ENCODE measurements at regions not wholly inside any gene's neighbourhood (a gene's known extent, or its start where the extent isn't known, plus 50 kb on each side); places are given as distances from the start of the nearest gene placed in this dataset.

- in situ Hi-C loops (cut with MboI; ENCODE audit: low pct_unique_long_range_greater_than_20kb, low sequenced_read_pairs, unreplicated experiment): no loop called here
- DNase-seq (ENCODE audit: low spot score): no peak
- TF ChIP-seq, protein P1, sequence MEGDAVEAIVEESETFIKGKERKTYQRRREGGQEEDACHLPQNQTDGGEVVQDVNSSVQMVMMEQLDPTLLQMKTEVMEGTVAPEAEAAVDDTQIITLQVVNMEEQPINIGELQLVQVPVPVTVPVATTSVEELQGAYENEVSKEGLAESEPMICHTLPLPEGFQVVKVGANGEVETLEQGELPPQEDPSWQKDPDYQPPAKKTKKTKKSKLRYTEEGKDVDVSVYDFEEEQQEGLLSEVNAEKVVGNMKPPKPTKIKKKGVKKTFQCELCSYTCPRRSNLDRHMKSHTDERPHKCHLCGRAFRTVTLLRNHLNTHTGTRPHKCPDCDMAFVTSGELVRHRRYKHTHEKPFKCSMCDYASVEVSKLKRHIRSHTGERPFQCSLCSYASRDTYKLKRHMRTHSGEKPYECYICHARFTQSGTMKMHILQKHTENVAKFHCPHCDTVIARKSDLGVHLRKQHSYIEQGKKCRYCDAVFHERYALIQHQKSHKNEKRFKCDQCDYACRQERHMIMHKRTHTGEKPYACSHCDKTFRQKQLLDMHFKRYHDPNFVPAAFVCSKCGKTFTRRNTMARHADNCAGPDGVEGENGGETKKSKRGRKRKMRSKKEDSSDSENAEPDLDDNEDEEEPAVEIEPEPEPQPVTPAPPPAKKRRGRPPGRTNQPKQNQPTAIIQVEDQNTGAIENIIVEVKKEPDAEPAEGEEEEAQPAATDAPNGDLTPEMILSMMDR (IDR thresholded peaks at IDR 0.05; ENCODE audit: extremely low read depth, insufficient read depth, missing control alignments): no peak
Measured at GRCh38 chr3:59265566-59265965, 215.7 kb upstream of the CFAP20DC start.

DNA sequence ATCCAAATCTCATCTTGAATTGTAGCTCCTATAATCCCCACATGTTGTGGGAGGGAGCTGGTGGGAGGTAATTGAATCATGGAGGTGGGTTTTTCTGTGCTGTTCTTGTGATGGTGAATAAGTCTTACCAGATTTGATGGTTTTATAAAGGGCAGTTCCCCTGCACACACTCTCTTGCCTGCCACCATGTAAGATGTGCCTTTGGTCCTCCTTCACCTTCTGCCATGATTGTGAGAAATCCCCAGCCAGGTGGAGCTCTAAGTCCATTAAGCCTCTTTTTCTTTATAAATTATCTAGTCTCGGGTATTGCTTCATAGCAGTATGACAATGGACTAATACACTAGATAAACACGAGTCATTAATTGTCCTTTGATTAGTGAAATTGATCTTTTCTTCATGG, 214.5 kb upstream of the CFAP20DC start:
- in situ Hi-C loops (cut with MboI; ENCODE audit: low pct_unique_long_range_greater_than_20kb, low sequenced_read_pairs, unreplicated experiment): no loop called here
- TF ChIP-seq, protein P1 (IDR thresholded peaks at IDR 0.05; ENCODE audit: extremely low read depth, insufficient read depth, missing control alignments): no peak
- no peak for DNase-seq (ENCODE audit: low spot score)

GRCh38 chr3:59263152-59263551, 213.3 kb upstream of the CFAP20DC start:
- TF ChIP-seq, protein P1 (IDR thresholded peaks at IDR 0.05; ENCODE audit: extremely low read depth, insufficient read depth, missing control alignments): no peak
- DNase-seq (ENCODE audit: low spot score): no peak
- in situ Hi-C loops (cut with MboI; ENCODE audit: low pct_unique_long_range_greater_than_20kb, low sequenced_read_pairs, unreplicated experiment): no loop called here

- TF ChIP-seq, protein P1 (IDR thresholded peaks at IDR 0.05; ENCODE audit: extremely low read depth, insufficient read depth, missing control alignments): no peak
- in situ Hi-C loops (cut with MboI; ENCODE audit: low pct_unique_long_range_greater_than_20kb, low sequenced_read_pairs, unreplicated experiment): no loop called here
- peak; percentile 17 for DNase-seq (ENCODE audit: low spot score)
Measured at GRCh38 chr3:59262076-59262498, 212.3 kb upstream of the CFAP20DC start.

DNA sequence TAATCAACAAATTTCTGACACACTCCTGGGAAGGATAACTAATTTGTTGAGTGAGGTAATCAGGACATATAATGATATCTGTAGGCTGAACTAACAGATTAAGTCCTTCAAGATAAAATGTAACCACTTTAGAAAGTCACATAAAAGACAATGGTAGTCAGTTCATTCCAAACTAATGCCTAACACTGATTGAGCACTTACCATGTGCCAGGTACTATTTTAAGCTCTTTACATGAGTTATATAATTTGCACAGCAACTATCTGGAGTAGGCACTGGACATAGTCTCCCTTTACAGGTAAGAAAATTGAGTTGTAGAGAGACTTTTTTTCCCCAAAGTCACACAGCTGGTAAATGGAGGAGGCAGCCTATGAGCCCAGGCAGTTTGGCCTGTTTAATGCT, 211.2 kb upstream of the CFAP20DC start:
- in situ Hi-C loops (cut with MboI; ENCODE audit: low pct_unique_long_range_greater_than_20kb, low sequenced_read_pairs, unreplicated experiment): no loop called here
- TF ChIP-seq, protein P1 (IDR thresholded peaks at IDR 0.05; ENCODE audit: extremely low read depth, insufficient read depth, missing control alignments): no peak
- DNase-seq (ENCODE audit: low spot score): no peak

- TF ChIP-seq, protein P1 (IDR thresholded peaks at IDR 0.05; ENCODE audit: extremely low read depth, insufficient read depth, missing control alignments): no peak
- no peak for DNase-seq (ENCODE audit: low spot score)
- in situ Hi-C loops (cut with MboI; ENCODE audit: low pct_unique_long_range_greater_than_20kb, low sequenced_read_pairs, unreplicated experiment): no loop called here
Measured at GRCh38 chr3:59258550-59259260, 208.9 kb upstream of the CFAP20DC start.

Data from GM13977 (cell line).